ENCODE measurements at regions not wholly inside any gene's neighbourhood (a gene's known extent, or its start where the extent isn't known, plus 50 kb on each side); places are given as distances from the start of the nearest gene placed in this dataset.

- TF ChIP-seq GTF2I (CRISPR knock-in tag; conservative IDR thresholded peaks at IDR 0.05) (no peak), SOX15 (CRISPR knock-in tag; IDR thresholded peaks at IDR 0.05) (no peak), GRHL2 (CRISPR knock-in tag; IDR thresholded peaks at IDR 0.05; ENCODE audit: insufficient replicate concordance, severe bottlenecking) (no peak)
- ATAC-seq (peak; percentile 51), DNase-seq (ENCODE audit: low spot score) (no peak)
- POLR2A ChIA-PET = no interaction called here
- H3K27me3 Mint-ChIP-seq (ENCODE audit: low read depth) = no peaks in the 10 kb centered on the region; the same call in 1 of the 2 replicates
- H3K4me3 Mint-ChIP-seq = no peak overlapping the region
- CTCF ChIA-PET = no interaction called here
- peaks cover 20% of the 10 kb centered on the region for H3K36me3 Mint-ChIP-seq
- peaks cover 28% of the 10 kb centered on the region for H3K9me3 Mint-ChIP-seq
- peak overlapping the region; percentile 16; the same call in 1 of the 2 replicates for H3K27ac Mint-ChIP-seq
- H3K4me1 Mint-ChIP-seq = peaks cover 17% of the 10 kb centered on the region
These were observed 1478.9 kb downstream of the RPA4 start for GRCh38 chrX:98362630-98363029.

DNA sequence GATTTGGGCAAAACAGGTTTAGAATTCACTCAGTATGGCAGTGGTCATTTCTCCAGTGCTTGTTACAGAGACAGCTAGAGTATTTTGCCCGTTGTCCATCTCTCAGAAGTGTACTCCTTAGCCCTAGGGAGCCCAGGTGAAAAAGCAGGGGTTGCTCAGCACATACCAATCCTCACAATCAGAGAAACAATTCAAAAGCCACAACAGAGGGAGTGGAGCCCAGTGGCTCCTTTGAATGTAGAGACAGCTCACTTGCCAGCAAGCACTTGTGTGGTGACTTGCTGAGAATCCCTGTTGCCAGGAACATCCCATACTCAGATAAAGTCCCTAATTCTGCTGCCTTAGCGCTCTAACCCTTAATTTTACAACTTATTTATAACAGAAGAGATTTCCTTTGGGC, 1488.3 kb downstream of the RPA4 start:
- DNase-seq (ENCODE audit: low spot score) = no peak
- POLR2A ChIA-PET = no interaction called here
- CTCF ChIA-PET = no interaction called here
- Mint-ChIP-seq H3K9me3 (peaks cover 6% of the 10 kb centered on the region), H3K4me1 (peaks cover 8% of the 10 kb centered on the region), H3K36me3 (peaks cover 20% of the 10 kb centered on the region), H3K4me3 (no peak overlapping the region), H3K27ac (no peak overlapping the region), H3K27me3 (ENCODE audit: low read depth) (no peaks in the 10 kb centered on the region)
- peak; percentile 83 for ATAC-seq
- no peak for TF ChIP-seq ELF4 (CRISPR knock-in tag; IDR thresholded peaks at IDR 0.05; ENCODE audit: low read depth)
- no peak for TF ChIP-seq MXD4 (CRISPR knock-in tag; IDR thresholded peaks at IDR 0.05; ENCODE audit: borderline replicate concordance)
- no peak for TF ChIP-seq NFYB (CRISPR knock-in tag; conservative IDR thresholded peaks at IDR 0.05; ENCODE audit: low read depth)
- TF ChIP-seq, protein P1, sequence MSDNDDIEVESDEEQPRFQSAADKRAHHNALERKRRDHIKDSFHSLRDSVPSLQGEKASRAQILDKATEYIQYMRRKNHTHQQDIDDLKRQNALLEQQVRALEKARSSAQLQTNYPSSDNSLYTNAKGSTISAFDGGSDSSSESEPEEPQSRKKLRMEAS (CRISPR knock-in tag; IDR thresholded peaks at IDR 0.05) = no peak
- no peak for TF ChIP-seq GABPB1 (CRISPR knock-in tag; IDR thresholded peaks at IDR 0.05)
- TF ChIP-seq NR3C1 (CRISPR knock-in tag; conservative IDR thresholded peaks at IDR 0.05; ENCODE audit: low read depth) = no peak
- TF ChIP-seq TP53 (CRISPR knock-in tag; IDR thresholded peaks at IDR 0.05) = no peak
- TF ChIP-seq, protein P2, sequence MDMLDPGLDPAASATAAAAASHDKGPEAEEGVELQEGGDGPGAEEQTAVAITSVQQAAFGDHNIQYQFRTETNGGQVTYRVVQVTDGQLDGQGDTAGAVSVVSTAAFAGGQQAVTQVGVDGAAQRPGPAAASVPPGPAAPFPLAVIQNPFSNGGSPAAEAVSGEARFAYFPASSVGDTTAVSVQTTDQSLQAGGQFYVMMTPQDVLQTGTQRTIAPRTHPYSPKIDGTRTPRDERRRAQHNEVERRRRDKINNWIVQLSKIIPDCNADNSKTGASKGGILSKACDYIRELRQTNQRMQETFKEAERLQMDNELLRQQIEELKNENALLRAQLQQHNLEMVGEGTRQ (CRISPR knock-in tag; IDR thresholded peaks at IDR 0.05) = no peak
- TF ChIP-seq FOXK1 (CRISPR knock-in tag; IDR thresholded peaks at IDR 0.05) = no peak
- TF ChIP-seq ZNF232 (CRISPR knock-in tag; IDR thresholded peaks at IDR 0.05) = no peak
- no peak for TF ChIP-seq ETV6 (CRISPR knock-in tag; IDR thresholded peaks at IDR 0.05)
- TF ChIP-seq CREB1 (CRISPR knock-in tag; IDR thresholded peaks at IDR 0.05) = no peak
- no peak for TF ChIP-seq NR2C2 (CRISPR knock-in tag; IDR thresholded peaks at IDR 0.05)
- no peak for TF ChIP-seq NFATC4 (CRISPR knock-in tag; IDR thresholded peaks at IDR 0.05)
- TF ChIP-seq, protein P3, sequence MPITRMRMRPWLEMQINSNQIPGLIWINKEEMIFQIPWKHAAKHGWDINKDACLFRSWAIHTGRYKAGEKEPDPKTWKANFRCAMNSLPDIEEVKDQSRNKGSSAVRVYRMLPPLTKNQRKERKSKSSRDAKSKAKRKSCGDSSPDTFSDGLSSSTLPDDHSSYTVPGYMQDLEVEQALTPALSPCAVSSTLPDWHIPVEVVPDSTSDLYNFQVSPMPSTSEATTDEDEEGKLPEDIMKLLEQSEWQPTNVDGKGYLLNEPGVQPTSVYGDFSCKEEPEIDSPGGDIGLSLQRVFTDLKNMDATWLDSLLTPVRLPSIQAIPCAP (CRISPR knock-in tag; IDR thresholded peaks at IDR 0.05) = no peak
- no peak for TF ChIP-seq ZNF423 (CRISPR knock-in tag; IDR thresholded peaks at IDR 0.05)
- no peak for TF ChIP-seq ATF1 (CRISPR knock-in tag; IDR thresholded peaks at IDR 0.05)
- TF ChIP-seq, protein P4, sequence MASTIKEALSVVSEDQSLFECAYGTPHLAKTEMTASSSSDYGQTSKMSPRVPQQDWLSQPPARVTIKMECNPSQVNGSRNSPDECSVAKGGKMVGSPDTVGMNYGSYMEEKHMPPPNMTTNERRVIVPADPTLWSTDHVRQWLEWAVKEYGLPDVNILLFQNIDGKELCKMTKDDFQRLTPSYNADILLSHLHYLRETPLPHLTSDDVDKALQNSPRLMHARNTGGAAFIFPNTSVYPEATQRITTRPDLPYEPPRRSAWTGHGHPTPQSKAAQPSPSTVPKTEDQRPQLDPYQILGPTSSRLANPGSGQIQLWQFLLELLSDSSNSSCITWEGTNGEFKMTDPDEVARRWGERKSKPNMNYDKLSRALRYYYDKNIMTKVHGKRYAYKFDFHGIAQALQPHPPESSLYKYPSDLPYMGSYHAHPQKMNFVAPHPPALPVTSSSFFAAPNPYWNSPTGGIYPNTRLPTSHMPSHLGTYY (CRISPR knock-in tag; IDR thresholded peaks at IDR 0.05) = no peak

GRCh38 chrX:98379134-98379533, 1495.4 kb downstream of the RPA4 start:
- Mint-ChIP-seq H3K36me3 (peaks cover 41% of the 10 kb centered on the region), H3K9me3 (peaks cover 15% of the 10 kb centered on the region), H3K27me3 (ENCODE audit: low read depth) (no peaks in the 10 kb centered on the region), H3K27ac (no peak overlapping the region), H3K4me3 (no peak overlapping the region), H3K4me1 (peaks cover 5% of the 10 kb centered on the region)
- ATAC-seq (no peak), DNase-seq (ENCODE audit: low spot score) (no peak)
- CTCF ChIA-PET = no interaction called here
- no peak for TF ChIP-seq CREM (CRISPR knock-in tag; IDR thresholded peaks at IDR 0.05)
- no peak for TF ChIP-seq TEAD4 (CRISPR knock-in tag; IDR thresholded peaks at IDR 0.05)
- no peak for TF ChIP-seq ZNF138 (CRISPR knock-in tag; conservative IDR thresholded peaks at IDR 0.05)
- no peak for TF ChIP-seq ELF4 (CRISPR knock-in tag; IDR thresholded peaks at IDR 0.05; ENCODE audit: low read depth)
- TF ChIP-seq, protein P1 (CRISPR knock-in tag; IDR thresholded peaks at IDR 0.05) = no peak
- no peak for TF ChIP-seq ZNF396 (CRISPR knock-in tag; IDR thresholded peaks at IDR 0.05; ENCODE audit: borderline replicate concordance)
- TF ChIP-seq RORB (CRISPR knock-in tag; IDR thresholded peaks at IDR 0.05) = no peak
- POLR2A ChIA-PET = no interaction called here
